ENCODE measurements at regions not wholly inside any gene's neighbourhood (a gene's known extent, or its start where the extent isn't known, plus 50 kb on each side); places are given as distances from the start of the nearest gene placed in this dataset.

DNA sequence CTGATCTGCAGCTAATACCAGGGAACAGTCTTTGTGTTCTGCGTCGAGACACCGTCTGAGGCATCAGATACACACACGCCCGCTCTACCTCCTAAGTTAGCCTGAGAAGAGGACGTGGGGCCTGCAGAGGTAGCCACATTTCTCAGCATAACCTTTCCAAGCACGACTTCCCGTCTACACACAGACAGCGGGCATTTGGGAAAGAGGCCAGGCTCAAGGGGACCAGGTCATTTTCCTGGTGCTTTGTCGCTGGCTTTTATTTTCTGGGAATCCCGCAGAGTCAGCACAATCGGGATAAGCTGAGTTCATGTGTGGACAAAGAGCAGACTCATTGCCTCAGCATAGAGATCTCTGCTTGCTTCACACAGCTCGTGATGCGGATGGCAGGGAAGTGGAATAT is 72.5 kb upstream of the SMYD2 start:
- DNase-seq: no peak

DNA sequence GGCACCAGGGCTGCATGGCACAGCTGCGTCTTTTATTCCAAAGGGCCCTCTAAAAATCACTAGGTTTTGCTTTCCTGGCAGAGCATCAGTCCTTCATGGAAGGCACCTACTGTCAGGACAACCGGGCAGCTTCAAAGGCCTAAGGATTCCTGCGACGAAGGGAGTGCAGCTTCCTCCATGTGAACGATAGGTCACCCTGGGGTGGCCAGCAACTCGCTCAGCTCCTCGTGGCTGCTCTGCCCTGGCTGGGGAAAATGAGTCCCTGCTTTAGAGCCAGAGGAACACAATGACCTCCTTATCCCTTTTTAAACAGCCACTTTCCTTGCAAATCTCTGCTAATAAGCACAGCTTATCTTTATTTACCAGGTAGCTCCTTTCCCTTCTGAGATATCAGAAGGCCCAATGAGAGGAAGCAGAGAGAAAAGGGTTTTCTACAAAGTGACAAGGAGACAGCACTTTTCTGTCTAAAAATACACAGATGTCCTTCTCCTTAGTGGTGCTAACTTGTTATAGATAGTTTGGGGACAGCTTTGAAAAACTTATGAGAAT is 71.6 kb upstream of the SMYD2 start:
- no peak for DNase-seq

DNA sequence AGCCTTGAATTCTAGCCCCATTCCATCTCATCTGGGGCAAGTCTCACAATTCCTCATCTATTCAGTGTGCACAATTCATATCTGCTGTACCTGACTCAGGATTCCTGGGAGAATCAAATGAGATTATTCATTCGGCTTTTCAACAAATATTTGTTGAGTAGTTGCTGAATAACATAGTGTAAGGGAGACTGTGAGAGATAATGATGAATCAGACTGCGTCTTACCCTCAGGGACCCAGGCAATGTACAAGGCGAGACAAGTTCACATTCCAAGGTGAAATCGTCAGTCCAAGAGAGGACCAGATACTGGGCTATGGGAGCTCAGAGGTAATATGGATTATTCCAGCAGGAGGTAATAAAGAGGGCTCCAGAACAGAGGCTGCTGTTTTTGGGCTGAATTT is 67.8 kb upstream of the SMYD2 start:
- DNase-seq: no peak

DNA sequence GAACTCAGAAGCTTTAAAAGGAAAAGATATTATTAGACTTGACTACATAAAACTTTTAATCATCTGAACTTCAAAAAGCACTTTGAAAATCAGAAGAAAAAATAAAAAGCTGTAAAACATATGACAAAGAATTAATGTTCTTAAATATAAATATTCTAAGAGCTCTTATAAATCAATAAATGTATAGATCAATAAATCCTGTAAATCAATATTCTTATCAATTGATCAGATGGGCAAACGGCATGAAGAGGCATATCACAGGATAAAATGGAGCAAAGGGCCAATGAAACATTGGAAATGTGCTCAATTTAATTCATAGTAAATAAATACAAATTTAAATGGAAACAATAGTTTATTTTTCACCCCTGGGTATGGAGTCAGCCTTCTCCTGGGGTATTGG is 66.1 kb upstream of the SMYD2 start:
- no peak for DNase-seq

DNA sequence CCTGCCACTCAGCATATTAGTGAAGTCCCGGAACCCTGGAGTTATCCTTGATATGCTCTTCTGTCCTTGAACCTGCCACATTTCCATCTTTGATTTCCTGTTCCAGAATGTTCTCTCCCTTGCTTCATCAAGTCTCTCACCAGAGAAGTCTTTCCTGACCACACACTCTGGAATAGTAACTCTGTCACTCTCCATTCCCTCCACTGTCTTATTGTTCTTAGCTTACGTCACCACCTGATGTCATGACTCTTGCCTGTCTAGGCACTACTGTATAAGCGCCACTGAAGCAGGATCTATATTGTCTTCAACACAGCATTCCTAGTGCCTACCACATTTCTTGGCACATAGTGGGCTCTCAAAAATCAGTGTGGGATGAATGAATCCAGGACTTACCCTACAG is 65.4 kb upstream of the SMYD2 start:
- DNase-seq: no peak

DNA sequence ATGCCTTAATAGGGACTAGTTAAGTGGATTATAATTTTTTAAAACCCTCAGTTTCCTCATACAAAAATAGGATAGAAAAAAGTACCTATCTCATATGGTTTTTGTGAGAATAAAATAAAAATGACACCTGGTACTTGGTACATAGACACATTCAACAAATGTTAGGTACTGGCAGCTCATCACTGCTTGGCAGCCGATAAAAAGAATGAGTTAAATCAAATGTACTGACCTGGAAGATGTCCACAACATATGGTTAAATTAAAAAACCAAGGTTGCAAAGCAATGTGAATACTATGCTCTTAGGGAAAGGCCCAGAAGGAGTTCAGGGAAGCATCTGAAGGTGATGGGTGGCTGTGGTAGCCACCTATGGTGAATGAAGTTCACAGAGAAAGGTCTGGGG is 64.9 kb upstream of the SMYD2 start:
- no peak for DNase-seq

DNA sequence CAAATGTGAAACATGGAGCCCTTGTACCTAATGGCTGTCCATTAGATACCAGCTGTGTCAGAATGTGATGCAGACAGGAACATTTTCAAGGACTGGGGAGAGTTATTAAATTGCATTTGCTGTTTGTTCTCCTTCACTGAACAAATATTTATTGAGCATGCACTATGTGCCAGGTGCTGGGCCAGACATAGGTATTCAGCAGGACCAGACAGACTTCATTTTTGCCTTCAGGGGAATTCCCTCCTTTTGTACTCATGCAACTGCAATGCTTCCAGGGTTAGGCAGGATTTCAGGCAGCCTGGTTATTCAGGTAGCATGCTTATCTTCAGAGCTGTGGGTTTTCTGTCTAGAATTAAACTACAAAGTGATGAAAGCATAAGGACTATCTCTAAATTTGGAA is 64.2 kb upstream of the SMYD2 start:
- no peak for DNase-seq

DNA sequence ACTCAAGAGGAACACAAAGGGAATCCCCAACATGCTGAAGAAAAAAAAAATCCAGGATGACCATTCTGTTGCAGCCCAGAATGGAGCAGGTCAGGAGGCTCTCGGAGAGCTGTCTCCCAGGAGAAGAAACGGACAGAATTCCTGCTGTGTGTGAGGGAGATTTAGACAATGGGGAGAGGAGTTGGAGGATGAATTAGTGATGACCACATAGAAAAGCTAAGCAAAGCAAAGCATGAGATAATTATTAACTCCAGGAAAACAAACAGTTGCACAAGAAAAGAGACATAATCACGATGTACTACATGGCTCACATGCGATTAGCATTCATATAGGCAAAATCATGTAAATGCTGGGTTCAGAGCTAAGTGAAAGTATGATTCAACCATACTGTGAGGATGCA is 61.1 kb upstream of the SMYD2 start:
- no peak for DNase-seq

DNA sequence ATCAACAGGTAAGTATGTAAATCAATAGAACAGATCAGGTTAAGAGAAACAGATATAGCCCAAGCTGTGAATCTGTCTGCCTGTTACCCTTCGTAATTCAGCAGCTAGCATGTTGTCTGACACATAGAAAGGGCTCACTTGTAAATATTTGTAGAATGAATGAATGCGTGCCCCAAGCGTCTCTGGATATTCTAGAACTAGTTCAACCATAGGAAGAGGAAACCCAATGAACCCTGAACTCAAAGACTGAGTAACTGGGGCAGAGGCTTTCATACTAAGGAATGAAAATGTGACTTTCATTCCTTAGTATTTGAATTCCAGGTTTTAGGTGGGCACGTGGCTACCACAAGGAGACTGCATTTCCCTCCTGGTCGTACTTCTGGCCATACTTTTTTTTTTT is 60.1 kb upstream of the SMYD2 start:
- no peak for DNase-seq

DNA sequence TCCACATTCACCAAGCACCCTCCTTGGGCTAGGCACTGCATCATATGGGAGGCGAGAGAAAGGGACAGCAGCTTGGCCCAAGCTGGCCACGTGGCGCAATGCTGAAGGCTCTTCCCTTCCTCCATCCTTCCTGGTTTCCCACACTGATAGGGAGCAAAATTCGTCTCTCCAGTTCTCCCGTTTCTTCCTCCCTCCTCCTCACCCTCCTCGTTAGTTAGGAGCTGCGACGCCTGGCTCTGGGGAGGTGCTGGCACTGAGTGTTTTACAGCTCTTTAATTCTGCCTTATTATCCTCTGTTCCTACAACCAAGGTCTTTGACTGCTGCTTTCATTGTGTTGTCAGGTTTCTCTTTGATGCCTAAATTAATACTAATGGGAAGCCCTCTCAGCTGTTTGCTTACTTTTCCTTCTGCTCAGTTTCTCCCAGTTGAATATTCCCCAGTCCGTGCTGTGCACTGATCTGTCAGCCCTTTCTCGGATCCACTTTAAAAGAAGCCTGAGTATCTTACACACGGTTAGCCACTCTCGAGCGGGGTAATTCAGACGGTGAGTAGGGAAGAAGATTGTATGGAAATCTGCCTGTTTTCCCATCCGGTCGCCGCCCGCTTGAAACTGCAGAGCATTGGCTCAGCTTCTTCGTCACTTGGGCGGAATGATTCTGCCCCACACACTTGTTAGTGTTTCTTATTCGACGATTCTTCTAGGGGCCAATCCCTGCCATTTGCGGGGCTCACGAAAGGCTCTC is 56.2 kb upstream of the SMYD2 start:
- DNase-seq: no peak

DNA sequence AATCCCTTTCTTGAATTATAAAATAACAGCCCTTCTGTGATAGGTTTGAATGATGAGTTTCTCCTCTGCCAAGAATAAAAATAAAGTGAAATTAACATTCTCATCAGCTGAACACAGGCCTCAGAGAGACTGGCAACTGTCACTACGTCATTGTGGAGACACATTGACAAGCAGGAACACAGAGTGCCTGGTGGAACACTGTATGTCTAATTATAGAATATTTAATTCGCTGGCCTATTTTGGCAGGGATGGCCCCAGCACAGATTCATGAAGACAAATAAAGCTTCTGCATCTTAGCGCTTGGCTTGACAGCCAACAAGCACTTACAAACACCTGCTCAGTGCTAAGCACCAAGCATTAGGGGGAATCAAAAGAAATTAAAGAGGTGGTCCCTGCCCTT is 52.0 kb upstream of the SMYD2 start:
- DNase-seq: no peak

DNA sequence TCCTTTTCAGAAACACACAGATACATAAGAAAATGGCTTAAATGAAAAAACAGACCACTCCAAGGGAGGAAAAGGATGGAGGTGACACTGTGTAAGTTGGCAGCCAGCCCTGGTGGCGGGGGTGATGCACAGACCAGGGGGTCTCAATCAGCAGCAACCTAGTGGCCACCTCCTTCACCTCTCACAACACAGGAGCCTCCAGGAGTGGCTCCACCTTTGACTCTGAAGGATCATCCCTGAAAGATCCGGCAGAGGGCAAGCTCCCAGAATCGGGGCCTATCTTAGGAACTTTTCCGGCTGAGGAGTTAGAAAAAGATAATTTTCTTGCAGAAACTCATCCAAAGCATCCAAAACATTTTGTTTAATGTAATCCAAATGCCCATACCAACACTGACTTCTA is 51.2 kb upstream of the SMYD2 start:
- DNase-seq: no peak

All from suppressor macrophage treated with lipopolysaccharide for 1 hour (primary cell).